C4-2B (cell line): ENCODE measurements at regions not wholly inside any gene's neighbourhood (a gene's known extent, or its start where the extent isn't known, plus 50 kb on each side); places are given as distances from the start of the nearest gene placed in this dataset.

Experiments used
- H3K27ac ChIP-seq: fragments of 450-650 bp; 2 replicates; pipeline ENCODE4 v1.5.1; 2017
- CTCF ChIP-seq: fragments of 450-650 bp; conservative IDR thresholded peaks from 2 replicates; pipeline ENCODE4 v1.5.1; 2017; ENCODE audit warnings: mild to moderate bottlenecking
- ZFX ChIP-seq: fragments of 450-650 bp; IDR thresholded peaks from 2 replicates; pipeline ENCODE4 v1.6.1; 2017

- H3K27ac ChIP-seq: no peak overlapping the region
- TF ChIP-seq ZFX: no peak
- no peak for TF ChIP-seq CTCF
Observed at GRCh38 chr12:28857369-28857768, 291.7 kb upstream of the FAR2 start.

- TF ChIP-seq ZFX: no peak
- TF ChIP-seq CTCF: no peak
- no peak overlapping the region for H3K27ac ChIP-seq
Observed at GRCh38 chr12:28859551-28859950, 289.5 kb upstream of the FAR2 start.

DNA sequence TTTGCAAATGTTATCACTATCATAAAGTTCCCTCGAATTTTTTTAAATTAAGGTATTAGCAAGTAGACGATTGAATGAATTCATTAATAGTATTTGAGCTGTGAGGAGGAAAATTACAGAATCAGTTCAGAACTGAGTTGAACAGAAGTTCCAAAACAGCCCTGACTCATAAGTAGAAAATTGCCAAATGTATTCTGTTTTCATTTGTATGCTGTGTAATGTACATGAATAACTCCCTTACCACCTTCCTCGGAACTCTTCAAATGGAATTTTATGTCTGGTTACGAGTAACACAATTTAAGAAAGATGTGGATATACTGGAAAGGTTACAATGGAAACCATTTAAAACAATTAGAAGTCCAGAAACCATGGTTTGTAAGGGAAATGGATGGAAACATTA, 283.3 kb upstream of the FAR2 start:
- H3K27ac ChIP-seq: no peak overlapping the region
- TF ChIP-seq ZFX: no peak
- no peak for TF ChIP-seq CTCF

GRCh38 chr12:28866296-28866695, 282.8 kb upstream of the FAR2 start:
- H3K27ac ChIP-seq: no peak overlapping the region
- TF ChIP-seq ZFX: no peak
- no peak for TF ChIP-seq CTCF

- no peak overlapping the region for H3K27ac ChIP-seq
- TF ChIP-seq CTCF (no peak), ZFX (no peak)
Observed at GRCh38 chr12:28866715-28867503, 282.2 kb upstream of the FAR2 start.

DNA sequence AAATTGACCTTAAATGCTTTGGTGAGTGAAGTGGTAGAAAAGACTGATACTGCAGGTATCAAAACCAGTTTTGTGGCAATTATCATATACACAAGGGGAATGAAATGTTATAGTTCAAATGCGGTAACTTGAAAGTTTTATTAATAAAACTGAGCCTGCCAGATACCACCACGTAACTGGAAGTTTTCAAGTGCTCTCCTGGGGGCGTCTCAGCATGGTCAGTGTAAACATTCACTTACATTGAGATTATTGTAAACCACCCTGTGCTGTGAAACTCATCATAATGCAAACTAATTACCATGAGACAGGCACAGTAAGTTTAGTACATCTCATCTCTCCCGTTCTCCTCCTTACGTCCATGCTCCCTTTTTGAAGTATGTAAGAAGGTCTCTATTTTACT, 280.7 kb upstream of the FAR2 start:
- TF ChIP-seq CTCF: no peak
- TF ChIP-seq ZFX: no peak
- H3K27ac ChIP-seq: no peak overlapping the region

DNA sequence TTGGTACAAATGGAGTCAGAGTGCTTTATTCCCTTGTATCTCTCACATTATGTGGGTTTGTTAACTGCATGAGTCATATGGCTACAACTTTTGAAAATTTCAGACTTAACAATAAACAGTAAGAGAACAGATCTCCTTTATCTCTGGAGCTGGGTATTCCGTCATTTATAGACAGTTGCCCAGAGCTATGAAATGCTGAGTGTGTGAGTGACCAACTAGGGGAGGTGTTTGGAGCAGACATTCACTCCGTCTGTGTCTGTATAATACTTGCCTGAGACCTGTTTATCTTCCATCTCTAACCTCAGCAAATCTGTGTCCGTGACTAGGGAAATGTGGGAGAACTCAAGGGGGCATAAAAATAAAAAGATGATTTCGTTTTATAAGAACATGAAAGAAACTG, 279.9 kb upstream of the FAR2 start:
- TF ChIP-seq ZFX: no peak
- TF ChIP-seq CTCF: no peak
- H3K27ac ChIP-seq: no peak overlapping the region
